DMS53 (cell line): ENCODE measurements at regions not wholly inside any gene's neighbourhood (a gene's known extent, or its start where the extent isn't known, plus 50 kb on each side); places are given as distances from the start of the nearest gene placed in this dataset.
A peak's percentile ranks its signal among the peaks of the same experiment; 100 is the strongest.
"Not testable (repeated sequence)": the region's sequence is repeated elsewhere in the genome, so short reads cannot be mapped to it uniquely, and the experiment has no call there.

Experiments
- DNase-seq: peaks from one replicate; lab custom pipeline; 2025; lab: John Stamatoyannopoulos, UW

DNA sequence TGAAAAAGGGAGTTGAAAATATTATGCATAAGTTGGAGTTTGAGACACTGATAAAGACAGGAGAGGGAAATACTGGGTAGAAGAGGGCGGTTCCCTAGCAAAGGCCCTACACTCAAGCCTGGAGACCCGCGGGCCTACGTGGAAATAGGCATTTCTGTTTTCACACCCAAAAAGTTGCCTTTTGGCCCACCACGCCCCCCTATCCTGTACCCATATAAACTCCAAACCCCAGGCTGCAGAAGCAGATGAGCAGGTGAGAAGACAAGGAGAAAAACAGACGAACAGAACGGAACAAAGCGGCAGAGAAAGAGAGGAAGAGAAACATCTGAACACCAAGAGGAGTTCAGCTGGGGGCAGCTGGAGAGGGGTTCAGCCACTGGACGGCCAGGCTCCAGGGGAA lies 177.9 kb downstream of the GALC start:
- no peak for DNase-seq

DNA sequence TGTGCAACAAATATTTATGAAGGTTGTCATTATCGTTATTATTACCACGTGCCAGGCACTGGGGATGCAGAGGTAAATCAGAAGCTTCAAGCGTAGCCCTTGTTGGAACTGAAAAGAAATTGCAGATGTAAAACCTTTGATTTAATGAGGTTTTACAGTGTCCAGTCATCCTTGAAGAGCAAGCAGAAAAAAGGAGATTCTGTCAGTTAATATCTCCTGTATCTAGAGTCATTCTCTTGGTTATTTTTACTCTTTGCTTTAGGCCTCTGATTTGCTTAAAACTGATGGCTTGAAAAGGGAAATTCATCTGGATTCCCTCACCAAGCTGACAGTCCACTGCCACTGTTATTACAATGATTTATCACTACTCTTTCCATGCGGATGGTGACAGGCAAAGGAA lies 179.3 kb downstream of the GALC start:
- no peak for DNase-seq

DNA sequence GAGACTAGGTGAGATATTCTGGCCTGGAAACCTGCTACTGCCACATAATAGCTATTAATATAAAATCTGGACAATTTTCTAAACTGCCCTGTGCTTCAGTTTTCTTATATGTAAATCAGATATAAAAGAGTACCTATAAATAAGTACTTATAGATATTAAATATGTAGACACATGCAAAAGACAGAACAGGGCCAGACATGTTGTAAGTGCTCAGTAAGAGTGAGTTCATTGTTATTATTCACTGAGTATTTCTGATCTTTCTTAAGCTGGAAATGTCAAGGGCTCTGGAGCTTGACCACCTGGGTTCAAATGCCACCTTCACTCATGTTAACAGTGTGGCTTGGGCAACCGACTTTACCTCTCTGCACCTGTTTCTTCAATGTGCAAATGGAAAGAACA lies 179.8 kb downstream of the GALC start:
- DNase-seq = no peak

- no peak for DNase-seq
Measured at GRCh38 chr14:87811246-87811645, 181.7 kb downstream of the GALC start.

DNA sequence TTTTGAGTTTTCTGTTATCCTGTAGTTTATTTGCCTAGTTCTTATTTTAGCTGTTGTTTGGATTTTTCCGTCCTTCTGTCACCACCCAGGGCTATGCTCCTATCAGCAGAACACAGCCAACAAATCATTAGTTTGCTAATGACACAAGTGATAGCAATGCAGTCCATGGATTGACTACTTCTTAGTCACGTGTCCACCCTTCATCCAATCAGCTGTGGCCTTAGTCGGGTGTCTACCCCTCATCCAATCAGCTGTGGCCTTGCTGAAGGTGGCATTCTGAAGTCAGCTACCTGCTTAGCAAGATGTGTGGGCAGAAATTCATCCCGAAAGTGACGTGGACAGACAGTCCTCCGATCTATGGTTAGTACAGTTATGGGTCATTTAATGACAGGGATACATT lies 182.3 kb downstream of the GALC start:
- DNase-seq = no peak

DNA sequence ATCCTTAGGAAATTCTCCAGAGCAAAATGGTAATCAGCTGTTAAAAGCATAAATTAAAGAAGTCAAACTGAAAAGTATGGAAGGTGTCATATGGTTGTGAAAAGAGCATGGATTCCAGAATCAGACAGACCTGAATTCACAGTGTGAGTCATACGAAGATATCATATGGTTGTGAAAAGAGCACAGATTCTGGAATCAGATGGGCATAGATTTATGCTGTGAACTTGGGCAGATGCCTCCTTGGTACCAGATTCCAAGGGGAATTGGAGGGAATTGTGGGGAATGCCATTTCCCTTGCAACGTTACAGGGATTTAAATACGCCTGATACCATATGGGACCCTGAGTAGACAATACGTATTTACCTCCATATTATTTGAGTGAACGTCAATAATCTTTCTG lies 183.7 kb downstream of the GALC start:
- no peak for DNase-seq

DNA sequence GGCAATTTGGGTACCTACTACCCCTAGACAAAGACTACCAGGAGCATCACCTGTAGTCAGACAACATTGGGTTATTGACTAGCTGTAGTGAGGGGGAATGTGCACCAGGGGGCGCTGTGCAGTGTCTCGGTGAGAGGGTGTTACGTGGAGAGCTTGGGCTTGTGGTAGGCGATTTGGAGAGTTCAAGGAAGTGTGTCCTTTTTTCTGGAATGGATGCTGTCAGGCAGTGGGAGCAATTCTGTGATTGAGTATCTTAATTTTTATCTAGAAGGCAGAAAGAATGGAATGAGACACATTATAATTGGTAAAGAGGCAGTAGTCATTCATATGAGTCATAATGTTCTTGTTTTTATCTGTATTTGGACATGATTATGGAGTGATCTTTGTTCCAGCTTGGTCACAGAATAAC lies 187.7 kb downstream of the GALC start:
- DNase-seq = peak; percentile 69

- no peak for DNase-seq
Measured at GRCh38 chr14:87800216-87800615, 192.8 kb downstream of the GALC start.

- DNase-seq = no peak
Measured at GRCh38 chr14:87799400-87799799, 193.6 kb downstream of the GALC start.

DNA sequence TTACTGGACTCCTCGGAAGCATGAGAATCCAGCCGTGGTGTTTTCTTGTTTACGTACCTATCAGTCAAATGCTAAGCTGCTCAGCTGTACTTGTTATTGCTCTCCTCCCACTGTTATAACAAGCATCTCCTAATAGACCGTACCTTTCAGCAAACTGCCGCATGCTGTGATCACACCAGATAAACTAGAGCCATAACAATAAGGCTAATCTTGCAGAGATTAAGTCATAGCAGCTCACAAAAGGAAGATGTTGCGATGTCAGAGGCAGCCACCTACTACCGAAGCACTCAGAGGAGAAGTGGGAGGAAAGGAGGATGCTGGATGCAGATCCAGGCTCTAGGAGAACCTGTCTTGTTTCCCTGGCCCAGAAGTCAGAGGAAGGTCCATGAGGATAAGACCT lies 196.0 kb downstream of the GALC start:
- DNase-seq = no peak

DNA sequence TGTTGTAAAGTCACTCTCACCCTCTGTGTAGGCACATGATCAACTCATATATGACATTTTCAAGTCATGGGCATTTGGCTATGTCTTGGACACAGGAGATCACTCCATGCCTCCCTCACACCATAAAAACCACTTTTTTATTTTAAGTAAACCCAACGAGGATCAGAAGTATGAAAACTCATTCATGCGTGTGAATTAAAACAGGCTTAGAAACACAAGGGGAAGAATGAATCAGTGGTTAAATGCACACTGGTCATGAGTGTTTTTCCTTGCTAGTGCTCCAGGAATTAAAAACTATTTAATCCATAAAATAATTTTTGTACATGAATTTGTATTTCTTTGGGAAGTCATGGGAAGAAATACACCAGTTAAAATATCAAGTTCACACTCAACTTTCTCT lies 198.4 kb downstream of the GALC start:
- no peak for DNase-seq

DNA sequence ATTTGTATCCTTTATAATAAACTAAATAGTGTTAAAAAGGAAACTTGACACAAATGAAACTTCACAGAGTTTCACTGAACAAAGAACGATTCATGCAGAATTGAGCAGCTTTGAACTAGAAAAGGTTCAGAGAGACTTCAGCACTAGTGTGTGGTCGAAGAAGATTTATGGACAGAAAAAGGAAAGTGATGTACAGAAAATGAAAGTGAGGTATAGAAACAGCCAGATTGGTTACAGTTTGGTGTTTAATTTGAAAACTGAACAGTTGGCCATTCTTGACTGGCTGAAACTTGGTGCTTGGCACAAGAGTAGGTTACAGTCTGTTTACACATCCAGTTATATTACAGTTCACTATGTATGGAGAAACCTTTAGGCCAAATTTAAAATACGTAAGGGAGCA lies 207.1 kb downstream of the GALC start:
- DNase-seq = no peak

DNA sequence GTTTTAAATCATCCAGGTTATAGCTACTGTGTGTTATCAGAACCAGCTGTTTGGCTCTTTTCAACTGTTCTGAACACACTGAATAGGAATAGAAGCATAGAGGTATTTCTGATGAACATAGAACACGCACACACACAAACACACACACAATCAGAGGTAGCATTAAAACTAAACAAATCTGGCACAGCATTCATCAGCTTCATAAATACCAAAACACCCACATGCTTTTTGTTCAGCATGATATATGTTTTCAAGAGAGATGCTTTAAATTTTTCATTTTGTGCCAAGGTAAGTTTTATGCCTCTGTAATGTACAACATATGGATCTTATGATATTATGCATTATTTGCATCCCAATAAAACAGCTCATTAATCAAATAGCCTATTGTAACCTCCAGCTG lies 208.6 kb downstream of the GALC start:
- DNase-seq = no peak

GRCh38 chr14:87783071-87783470 lies 209.9 kb downstream of the GALC start:
- no peak for DNase-seq

DNA sequence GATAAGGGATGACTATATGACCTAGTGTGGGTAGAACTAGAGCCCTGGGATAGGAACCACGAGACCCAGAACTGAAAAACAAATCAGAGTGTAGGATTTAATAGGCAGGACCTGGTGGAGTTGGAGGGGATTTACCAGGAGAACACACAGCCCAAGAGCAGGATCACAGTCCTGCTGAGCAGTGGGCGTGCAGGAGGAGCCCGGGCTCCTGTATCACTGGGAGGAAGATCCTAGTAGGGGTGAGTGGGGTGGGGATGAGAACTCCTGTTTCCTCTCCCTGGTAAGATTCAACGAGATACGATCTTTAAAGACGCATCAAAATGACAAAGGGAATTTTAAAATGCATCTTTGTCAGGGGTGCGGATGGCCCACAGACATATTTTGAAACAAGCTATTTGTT lies 220.1 kb downstream of the GALC start:
- no peak for DNase-seq

DNA sequence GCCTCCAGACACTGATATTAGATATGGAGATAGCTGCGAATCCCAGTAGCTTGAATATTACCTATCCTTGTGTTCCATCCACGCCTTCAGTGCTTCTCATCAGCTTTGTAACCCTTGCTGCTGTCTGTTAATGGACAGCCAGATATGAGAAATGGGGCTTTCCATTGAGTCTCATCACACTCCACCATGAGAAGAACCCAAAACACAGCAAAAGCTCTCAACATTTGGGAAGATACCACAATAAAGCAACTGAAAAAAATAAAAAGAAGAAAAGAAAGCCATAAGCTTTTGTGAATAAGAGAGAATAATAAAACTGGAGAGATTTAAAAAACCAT lies 225.4 kb downstream of the GALC start:
- DNase-seq = no peak

GRCh38 chr14:87758876-87759275 lies 234.1 kb downstream of the GALC start:
- DNase-seq = no peak

GRCh38 chr14:87756661-87757060 lies 236.3 kb downstream of the GALC start:
- no peak for DNase-seq

DNA sequence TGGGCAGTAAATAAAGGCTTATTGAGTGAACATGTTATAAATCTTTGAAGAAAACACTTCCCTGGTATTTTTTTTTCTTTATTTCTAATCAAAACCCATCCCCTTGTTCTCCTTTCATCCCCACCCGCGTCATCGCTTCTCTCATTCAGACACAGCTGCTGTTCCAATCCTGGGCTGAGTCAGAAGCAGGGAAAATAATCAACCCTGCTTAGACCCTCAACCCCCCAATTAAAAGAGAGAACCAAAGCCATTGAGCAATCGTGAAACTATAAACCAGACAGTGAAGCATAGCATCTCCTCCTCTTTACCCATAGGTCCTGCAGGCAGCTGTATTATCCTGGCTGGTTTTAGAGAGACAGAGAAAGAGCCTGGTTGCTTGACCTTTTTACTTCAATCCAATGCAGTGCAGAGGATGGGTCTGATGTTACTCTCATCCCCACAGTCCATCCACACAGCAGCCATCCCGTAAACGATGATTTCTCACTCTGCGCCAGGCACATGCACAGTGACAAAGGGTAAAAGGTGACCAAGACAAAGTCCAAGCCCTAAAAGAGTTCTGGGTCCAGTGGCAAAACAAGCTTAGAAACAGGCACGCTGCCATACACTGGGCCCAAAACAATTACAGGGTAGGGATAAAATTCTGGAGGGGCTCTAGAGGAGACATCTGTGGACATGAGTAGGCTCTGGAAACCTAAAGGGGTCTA lies 238.3 kb downstream of the GALC start:
- no peak for DNase-seq

DNA sequence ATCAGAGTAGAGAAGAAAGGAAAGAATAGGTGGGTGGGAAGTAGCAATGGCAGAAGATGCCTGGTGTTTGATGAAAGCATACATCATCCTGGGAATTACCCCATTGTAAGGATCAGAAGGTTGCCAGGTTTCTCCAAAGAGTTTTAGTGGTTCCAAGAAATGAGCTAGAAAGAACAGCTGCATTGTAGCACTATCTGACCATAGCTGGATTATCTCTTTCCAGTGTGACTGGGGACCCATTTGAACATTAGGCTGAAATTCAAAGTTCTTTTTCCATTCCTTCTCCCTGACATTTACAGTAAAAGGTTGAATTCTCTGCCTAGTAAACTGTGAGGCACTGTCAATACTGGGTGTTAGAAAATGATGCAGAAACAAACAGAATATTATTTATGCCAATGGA lies 244.4 kb downstream of the GALC start:
- no peak for DNase-seq

GRCh38 chr14:87745507-87746118 lies 247.4 kb downstream of the GALC start:
- peak; percentile 50 for DNase-seq

- not testable (repeated sequence) for DNase-seq
Measured at GRCh38 chr14:87734577-87735360, 258.2 kb downstream of the GALC start.

GRCh38 chr14:87733115-87733514 lies 259.9 kb downstream of the GALC start:
- DNase-seq = not testable (repeated sequence)
